ENCODE measurements at regions not wholly inside any gene's neighbourhood (a gene's known extent, or its start where the extent isn't known, plus 50 kb on each side); places are given as distances from the start of the nearest gene placed in this dataset.

DNA sequence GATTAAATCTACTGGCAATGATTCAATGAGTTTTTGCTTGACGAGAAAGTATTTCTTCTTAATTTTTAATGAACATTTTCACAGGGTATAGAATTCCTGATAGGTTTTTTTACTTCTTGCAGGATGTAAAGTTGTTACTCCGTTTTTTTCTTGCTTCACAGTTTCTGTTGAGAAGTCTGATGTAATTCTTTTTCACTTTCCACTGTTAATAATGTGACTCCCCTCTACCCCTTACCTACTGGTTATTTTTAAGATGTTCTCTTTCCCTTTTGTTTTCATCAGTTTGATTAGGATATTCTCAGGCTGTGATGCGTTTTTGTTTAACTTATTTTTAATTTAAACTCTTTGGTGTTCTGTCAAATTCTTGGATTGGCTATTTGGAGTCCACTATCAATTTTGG is 933.9 kb upstream of the PIK3C3 start:
- TF ChIP-seq, protein P1, sequence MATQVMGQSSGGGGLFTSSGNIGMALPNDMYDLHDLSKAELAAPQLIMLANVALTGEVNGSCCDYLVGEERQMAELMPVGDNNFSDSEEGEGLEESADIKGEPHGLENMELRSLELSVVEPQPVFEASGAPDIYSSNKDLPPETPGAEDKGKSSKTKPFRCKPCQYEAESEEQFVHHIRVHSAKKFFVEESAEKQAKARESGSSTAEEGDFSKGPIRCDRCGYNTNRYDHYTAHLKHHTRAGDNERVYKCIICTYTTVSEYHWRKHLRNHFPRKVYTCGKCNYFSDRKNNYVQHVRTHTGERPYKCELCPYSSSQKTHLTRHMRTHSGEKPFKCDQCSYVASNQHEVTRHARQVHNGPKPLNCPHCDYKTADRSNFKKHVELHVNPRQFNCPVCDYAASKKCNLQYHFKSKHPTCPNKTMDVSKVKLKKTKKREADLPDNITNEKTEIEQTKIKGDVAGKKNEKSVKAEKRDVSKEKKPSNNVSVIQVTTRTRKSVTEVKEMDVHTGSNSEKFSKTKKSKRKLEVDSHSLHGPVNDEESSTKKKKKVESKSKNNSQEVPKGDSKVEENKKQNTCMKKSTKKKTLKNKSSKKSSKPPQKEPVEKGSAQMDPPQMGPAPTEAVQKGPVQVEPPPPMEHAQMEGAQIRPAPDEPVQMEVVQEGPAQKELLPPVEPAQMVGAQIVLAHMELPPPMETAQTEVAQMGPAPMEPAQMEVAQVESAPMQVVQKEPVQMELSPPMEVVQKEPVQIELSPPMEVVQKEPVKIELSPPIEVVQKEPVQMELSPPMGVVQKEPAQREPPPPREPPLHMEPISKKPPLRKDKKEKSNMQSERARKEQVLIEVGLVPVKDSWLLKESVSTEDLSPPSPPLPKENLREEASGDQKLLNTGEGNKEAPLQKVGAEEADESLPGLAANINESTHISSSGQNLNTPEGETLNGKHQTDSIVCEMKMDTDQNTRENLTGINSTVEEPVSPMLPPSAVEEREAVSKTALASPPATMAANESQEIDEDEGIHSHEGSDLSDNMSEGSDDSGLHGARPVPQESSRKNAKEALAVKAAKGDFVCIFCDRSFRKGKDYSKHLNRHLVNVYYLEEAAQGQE (IDR thresholded peaks at IDR 0.05; ENCODE audit: unreplicated experiment) = no peak
- no peak for TF ChIP-seq NANOG (IDR thresholded peaks at IDR 0.05; ENCODE audit: borderline replicate concordance)
- no peak for TF ChIP-seq POLR2AphosphoS5 (IDR thresholded peaks at IDR 0.05; ENCODE audit: low read depth)
- TF ChIP-seq EZH2phosphoT487 (IDR thresholded peaks at IDR 0.05; ENCODE audit: unreplicated experiment) = no peak
- no peak for TF ChIP-seq STAT1 (IDR thresholded peaks at IDR 0.05; ENCODE audit: unreplicated experiment)
- TF ChIP-seq, protein P2, sequence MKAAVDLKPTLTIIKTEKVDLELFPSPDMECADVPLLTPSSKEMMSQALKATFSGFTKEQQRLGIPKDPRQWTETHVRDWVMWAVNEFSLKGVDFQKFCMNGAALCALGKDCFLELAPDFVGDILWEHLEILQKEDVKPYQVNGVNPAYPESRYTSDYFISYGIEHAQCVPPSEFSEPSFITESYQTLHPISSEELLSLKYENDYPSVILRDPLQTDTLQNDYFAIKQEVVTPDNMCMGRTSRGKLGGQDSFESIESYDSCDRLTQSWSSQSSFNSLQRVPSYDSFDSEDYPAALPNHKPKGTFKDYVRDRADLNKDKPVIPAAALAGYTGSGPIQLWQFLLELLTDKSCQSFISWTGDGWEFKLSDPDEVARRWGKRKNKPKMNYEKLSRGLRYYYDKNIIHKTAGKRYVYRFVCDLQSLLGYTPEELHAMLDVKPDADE (IDR thresholded peaks at IDR 0.05) = no peak
- TF ChIP-seq, protein P3, sequence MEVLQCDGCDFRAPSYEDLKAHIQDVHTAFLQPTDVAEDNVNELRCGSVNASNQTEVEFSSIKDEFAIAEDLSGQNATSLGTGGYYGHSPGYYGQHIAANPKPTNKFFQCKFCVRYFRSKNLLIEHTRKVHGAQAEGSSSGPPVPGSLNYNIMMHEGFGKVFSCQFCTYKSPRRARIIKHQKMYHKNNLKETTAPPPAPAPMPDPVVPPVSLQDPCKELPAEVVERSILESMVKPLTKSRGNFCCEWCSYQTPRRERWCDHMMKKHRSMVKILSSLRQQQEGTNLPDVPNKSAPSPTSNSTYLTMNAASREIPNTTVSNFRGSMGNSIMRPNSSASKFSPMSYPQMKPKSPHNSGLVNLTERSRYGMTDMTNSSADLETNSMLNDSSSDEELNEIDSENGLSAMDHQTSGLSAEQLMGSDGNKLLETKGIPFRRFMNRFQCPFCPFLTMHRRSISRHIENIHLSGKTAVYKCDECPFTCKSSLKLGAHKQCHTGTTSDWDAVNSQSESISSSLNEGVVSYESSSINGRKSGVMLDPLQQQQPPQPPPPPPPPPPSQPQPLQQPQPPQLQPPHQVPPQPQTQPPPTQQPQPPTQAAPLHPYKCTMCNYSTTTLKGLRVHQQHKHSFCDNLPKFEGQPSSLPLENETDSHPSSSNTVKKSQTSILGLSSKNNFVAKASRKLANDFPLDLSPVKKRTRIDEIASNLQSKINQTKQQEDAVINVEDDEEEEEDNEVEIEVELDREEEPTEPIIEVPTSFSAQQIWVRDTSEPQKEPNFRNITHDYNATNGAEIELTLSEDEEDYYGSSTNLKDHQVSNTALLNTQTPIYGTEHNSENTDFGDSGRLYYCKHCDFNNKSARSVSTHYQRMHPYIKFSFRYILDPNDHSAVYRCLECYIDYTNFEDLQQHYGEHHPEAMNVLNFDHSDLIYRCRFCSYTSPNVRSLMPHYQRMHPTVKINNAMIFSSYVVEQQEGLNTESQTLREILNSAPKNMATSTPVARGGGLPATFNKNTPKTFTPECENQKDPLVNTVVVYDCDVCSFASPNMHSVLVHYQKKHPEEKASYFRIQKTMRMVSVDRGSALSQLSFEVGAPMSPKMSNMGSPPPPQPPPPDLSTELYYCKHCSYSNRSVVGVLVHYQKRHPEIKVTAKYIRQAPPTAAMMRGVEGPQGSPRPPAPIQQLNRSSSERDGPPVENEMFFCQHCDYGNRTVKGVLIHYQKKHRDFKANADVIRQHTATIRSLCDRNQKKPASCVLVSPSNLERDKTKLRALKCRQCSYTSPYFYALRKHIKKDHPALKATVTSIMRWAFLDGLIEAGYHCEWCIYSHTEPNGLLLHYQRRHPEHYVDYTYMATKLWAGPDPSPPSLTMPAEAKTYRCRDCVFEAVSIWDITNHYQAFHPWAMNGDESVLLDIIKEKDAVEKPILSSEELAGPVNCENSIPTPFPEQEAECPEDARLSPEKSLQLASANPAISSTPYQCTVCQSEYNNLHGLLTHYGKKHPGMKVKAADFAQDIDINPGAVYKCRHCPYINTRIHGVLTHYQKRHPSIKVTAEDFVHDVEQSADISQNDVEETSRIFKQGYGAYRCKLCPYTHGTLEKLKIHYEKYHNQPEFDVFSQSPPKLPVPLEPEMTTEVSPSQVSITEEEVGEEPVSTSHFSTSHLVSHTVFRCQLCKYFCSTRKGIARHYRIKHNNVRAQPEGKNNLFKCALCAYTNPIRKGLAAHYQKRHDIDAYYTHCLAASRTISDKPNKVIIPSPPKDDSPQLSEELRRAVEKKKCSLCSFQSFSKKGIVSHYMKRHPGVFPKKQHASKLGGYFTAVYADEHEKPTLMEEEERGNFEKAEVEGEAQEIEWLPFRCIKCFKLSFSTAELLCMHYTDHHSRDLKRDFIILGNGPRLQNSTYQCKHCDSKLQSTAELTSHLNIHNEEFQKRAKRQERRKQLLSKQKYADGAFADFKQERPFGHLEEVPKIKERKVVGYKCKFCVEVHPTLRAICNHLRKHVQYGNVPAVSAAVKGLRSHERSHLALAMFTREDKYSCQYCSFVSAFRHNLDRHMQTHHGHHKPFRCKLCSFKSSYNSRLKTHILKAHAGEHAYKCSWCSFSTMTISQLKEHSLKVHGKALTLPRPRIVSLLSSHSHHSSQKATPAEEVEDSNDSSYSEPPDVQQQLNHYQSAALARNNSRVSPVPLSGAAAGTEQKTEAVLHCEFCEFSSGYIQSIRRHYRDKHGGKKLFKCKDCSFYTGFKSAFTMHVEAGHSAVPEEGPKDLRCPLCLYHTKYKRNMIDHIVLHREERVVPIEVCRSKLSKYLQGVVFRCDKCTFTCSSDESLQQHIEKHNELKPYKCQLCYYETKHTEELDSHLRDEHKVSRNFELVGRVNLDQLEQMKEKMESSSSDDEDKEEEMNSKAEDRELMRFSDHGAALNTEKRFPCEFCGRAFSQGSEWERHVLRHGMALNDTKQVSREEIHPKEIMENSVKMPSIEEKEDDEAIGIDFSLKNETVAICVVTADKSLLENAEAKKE (CRISPR knock-in tag; IDR thresholded peaks at IDR 0.05) = no peak
- TF ChIP-seq EZH2 (IDR thresholded peaks at IDR 0.05; ENCODE audit: low read depth, unreplicated experiment) = no peak
- TF ChIP-seq CREB1 (CRISPR knock-in tag; IDR thresholded peaks at IDR 0.05; ENCODE audit: low read depth) = no peak
- TF ChIP-seq, protein P4, sequence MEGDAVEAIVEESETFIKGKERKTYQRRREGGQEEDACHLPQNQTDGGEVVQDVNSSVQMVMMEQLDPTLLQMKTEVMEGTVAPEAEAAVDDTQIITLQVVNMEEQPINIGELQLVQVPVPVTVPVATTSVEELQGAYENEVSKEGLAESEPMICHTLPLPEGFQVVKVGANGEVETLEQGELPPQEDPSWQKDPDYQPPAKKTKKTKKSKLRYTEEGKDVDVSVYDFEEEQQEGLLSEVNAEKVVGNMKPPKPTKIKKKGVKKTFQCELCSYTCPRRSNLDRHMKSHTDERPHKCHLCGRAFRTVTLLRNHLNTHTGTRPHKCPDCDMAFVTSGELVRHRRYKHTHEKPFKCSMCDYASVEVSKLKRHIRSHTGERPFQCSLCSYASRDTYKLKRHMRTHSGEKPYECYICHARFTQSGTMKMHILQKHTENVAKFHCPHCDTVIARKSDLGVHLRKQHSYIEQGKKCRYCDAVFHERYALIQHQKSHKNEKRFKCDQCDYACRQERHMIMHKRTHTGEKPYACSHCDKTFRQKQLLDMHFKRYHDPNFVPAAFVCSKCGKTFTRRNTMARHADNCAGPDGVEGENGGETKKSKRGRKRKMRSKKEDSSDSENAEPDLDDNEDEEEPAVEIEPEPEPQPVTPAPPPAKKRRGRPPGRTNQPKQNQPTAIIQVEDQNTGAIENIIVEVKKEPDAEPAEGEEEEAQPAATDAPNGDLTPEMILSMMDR (conservative IDR thresholded peaks at IDR 0.05; ENCODE audit: low read depth in 2 of 2) = no peak
- no peak for TF ChIP-seq JUNB (IDR thresholded peaks at IDR 0.05; ENCODE audit: unreplicated experiment)
- TF ChIP-seq ZNF331 (CRISPR knock-in tag; IDR thresholded peaks at IDR 0.05; ENCODE audit: low read depth) = no peak
- no peak for TF ChIP-seq ZNF114 (CRISPR knock-in tag; IDR thresholded peaks at IDR 0.05)
- Histone ChIP-seq H3K27me3 (ENCODE audit: insufficient read depth) (no peaks in the 10 kb centered on the region), H3K4me2 (no peak overlapping the region), H3K9me2 (ENCODE audit: insufficient read depth) (no peaks in the 10 kb centered on the region), H4K20me1 (replicated peaks; ENCODE audit: insufficient read depth) (no peaks in the 10 kb centered on the region), H3K36me3 (ENCODE audit: insufficient read depth) (no peaks in the 10 kb centered on the region; the same call in 1 of the 2 replicates), H3F3A (replicated peaks; ENCODE audit: low read depth) (no peaks in the 10 kb centered on the region), H3K79me2 (replicated peaks; ENCODE audit: insufficient read depth) (no peaks in the 10 kb centered on the region), H3K4me3 (no peak overlapping the region), H3K4me1 (ENCODE audit: insufficient read depth) (peaks cover 9% of the 10 kb centered on the region; the same call in 1 of the 2 replicates), H3K27ac (ENCODE audit: low read depth) (no peak overlapping the region), H2AFZ (no peak overlapping the region)
- H3K27me3 Mint-ChIP-seq (ENCODE audit: insufficient read depth, low read depth, poor library complexity) = no peaks in the 10 kb centered on the region
- no peak overlapping the region for H3K27ac Mint-ChIP-seq
- ATAC-seq (no peak), DNase-seq (ENCODE audit: low spot score) (no peak)
- no peak overlapping the region for H3K4me3 Mint-ChIP-seq
- H3K4me1 Mint-ChIP-seq = peaks cover 10% of the 10 kb centered on the region; the same call in 2 of the 3 replicates
- peaks cover 5% of the 10 kb centered on the region; the same call in 1 of the 3 replicates for H3K9me3 Mint-ChIP-seq
- H3K36me3 Mint-ChIP-seq (ENCODE audit: low read depth) = no peaks in the 10 kb centered on the region

Data from GM23338 (cell line).